ENCODE measurements at regions not wholly inside any gene's neighbourhood (a gene's known extent, or its start where the extent isn't known, plus 50 kb on each side); places are given as distances from the start of the nearest gene placed in this dataset.

DNA sequence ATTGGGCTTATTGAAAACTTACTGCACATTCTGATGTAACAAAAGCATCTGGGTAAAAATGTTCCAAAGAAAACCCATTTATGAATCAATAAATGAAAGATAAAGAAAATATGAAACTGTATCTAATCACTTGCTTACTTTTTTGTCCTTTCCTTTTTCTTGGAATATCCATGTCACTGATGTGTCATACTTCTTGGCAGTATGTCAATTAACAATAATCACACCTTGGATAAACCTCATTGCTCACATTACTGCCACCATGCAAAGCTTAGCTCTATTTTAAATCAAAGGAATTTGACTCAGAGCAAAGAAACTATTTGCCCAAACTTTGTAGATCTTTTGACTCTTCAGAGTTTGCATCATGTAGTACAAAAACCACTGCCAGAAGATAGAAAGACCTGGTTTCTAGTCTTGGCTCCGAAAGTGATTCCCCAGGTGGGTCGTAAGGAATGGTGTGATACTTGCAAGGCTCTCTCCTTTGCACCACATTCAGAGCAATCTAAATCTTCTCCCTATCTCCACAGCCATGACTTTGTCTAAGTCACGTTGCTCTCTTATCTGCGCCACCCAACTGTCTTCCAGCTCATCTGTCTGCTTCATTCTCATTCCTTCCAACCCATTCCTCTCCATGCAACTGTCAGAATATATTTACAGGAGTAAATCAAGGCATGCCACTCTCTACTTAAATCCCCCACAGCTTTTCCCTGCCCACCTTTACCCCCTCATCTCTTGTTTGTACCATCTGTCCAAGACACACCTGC, 311.9 kb downstream of the COG6 start:
- TF ChIP-seq, protein P1, sequence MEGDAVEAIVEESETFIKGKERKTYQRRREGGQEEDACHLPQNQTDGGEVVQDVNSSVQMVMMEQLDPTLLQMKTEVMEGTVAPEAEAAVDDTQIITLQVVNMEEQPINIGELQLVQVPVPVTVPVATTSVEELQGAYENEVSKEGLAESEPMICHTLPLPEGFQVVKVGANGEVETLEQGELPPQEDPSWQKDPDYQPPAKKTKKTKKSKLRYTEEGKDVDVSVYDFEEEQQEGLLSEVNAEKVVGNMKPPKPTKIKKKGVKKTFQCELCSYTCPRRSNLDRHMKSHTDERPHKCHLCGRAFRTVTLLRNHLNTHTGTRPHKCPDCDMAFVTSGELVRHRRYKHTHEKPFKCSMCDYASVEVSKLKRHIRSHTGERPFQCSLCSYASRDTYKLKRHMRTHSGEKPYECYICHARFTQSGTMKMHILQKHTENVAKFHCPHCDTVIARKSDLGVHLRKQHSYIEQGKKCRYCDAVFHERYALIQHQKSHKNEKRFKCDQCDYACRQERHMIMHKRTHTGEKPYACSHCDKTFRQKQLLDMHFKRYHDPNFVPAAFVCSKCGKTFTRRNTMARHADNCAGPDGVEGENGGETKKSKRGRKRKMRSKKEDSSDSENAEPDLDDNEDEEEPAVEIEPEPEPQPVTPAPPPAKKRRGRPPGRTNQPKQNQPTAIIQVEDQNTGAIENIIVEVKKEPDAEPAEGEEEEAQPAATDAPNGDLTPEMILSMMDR (IDR thresholded peaks at IDR 0.05 in 2 of 3, conservative IDR thresholded peaks at IDR 0.05 in 1 of 3; ENCODE audit: control insufficient read depth in 2 of 3, extremely low read depth in 1 of 3, insufficient read depth in 1 of 3, low read depth in 3 of 3, low read length in 3 of 3), result no peak
- TF ChIP-seq JUND (IDR thresholded peaks at IDR 0.05; ENCODE audit: low read depth, low read length) (no peak), ZNF384 (IDR thresholded peaks at IDR 0.05; ENCODE audit: borderline replicate concordance, low read depth, low read length) (no peak), EED (IDR thresholded peaks at IDR 0.05; ENCODE audit: low read depth) (no peak), EP300 (IDR thresholded peaks at IDR 0.05; ENCODE audit: borderline replicate concordance in 1 of 2, control insufficient read depth in 1 of 2, low read depth in 2 of 2, low read length in 2 of 2) (no peak)
